NCI-H187 (cell line): ENCODE measurements at regions not wholly inside any gene's neighbourhood (a gene's known extent, or its start where the extent isn't known, plus 50 kb on each side); places are given as distances from the start of the nearest gene placed in this dataset.
"Not testable (repeated sequence)": the region's sequence is repeated elsewhere in the genome, so short reads cannot be mapped to it uniquely, and the experiment has no call there.

ENCODE experiments used
- DNase-seq, 2 experiments: peaks; one replicate each; lab custom pipeline; 2025; lab: John Stamatoyannopoulos, UW

- DNase-seq, result peak; percentile 32 to 65
Observed at GRCh38 chr4:128454281-128454871, 166.8 kb upstream of the PGRMC2 start.

DNA sequence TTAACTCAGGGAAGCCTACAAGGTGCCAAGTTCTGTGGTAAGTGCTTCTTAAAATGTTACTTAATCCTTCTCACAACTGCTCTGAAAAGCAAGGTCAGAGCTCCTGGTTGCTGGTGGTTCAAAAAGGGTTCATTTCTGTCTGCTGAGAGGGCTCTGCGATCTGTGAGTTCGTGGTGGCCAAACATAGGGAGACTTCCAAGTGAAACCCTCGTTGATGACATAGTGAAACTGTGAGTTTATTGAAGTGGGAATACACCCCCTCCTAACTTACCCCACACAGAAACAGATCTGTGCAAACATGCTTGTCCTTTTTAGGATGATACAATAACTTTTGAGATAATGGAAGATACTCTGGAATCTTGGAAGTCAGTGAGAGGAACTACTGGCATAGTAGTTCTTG, 164.8 kb upstream of the PGRMC2 start:
- no peak for DNase-seq

DNA sequence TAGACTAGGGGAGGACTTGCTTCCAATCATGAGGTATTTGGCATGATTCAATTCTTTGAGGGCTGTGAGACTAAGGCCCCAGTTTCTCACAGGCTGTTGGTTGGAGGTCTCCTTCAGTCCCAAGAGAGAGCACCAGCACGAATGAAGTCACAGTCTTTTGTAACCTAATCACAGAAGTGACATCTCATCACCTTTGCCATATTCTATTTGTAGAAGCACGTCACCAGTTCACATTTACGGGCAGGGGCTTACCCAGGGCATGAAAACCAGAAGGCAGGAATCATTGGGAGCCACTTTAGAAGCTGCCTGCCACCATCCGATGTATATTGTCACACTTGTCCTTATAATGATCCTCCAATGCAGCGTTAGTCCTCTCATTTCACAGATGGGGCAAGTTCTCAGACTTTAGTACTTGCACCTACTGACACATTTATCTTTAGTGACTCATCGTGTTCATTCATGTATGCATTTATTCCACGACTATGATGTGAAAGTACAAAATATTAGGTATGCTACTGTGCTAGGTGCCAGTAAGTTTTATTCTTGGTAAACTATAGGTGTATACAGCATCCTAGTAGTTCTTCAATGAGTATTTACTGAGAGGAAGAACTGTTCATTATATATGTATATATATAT, 163.8 kb upstream of the PGRMC2 start:
- no peak for DNase-seq

- no peak for DNase-seq
Observed at GRCh38 chr4:128450326-128451120, 162.9 kb upstream of the PGRMC2 start.

DNA sequence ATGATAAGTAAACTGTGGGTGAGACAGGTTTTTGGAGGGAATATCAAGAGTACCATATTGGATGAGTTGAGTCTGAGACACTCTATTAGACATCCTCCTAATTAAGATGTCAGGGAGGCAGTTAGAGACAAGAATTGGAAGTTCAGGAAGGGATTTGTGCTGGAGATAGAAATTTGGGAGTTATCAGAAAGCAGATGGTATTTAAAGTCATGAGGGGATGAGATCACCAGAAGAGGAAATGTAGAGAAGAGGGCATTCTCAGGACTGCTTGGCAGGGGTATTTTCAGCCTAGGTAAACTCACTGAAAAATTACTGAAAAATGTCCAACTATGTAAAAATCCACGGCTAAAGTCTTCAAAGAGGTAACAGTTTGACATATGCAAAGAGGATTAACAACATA, 161.6 kb upstream of the PGRMC2 start:
- DNase-seq, result no peak

DNA sequence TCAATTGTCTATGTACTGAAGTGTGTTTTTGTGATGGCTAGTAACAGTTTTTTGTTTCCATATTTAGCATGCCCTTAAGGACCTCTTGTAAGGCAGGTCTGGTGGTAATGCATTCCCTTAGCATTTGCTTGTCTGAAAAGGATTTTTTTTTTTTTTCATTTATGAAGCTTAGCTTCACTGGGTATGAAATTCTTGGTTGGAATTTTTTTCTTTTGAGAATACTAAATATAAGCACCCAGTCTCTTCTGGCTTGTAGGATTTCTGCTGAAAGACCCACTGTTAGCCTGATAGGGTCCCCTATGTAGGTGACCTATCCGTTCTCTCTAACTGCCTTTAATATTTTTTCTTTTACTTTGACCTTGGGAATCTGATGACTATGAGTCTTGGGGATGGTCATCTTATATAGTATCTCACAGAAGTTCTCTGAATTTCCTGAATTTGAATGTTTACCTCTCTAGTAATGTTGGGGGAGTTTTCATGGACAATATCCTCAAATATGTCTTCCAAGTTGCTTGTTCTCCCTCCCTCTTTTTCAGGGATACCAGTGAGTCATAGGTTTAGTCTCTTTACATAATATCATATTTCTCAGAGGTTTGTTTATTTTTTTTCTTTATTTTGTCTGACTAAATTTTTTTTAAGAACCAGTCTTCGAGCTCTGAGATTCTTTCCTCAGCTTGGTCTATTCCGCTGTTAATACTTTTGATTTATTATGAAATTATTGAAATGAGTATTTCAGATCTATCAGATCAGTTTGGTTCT, 157.1 kb upstream of the PGRMC2 start:
- DNase-seq, result no peak

DNA sequence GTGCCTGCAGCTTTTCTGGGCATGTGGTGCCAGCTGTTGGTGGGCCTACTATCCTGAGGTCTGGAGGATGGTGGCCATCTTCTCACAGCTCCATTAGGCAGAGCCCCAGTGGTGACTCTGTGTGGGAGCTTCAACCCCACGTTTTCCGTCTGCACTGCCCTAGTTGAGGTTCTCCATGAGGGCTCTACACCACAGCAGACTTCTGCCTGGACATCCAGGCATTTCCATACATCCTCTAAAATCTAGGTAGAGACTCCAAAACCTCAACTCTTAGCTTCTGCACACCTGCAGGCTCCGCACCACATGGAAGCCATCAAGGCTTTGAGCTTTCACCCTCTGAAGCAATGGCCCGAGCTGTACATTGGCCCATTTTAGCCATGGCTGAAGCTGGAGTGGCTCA, 153.3 kb upstream of the PGRMC2 start:
- no peak for DNase-seq

- DNase-seq, result not testable (repeated sequence)
Observed at GRCh38 chr4:128437023-128437422, 149.4 kb upstream of the PGRMC2 start.

- not testable (repeated sequence) for DNase-seq
Observed at GRCh38 chr4:128429023-128429613, 141.5 kb upstream of the PGRMC2 start.

- no peak for DNase-seq
Observed at GRCh38 chr4:128428397-128428796, 140.8 kb upstream of the PGRMC2 start.

DNA sequence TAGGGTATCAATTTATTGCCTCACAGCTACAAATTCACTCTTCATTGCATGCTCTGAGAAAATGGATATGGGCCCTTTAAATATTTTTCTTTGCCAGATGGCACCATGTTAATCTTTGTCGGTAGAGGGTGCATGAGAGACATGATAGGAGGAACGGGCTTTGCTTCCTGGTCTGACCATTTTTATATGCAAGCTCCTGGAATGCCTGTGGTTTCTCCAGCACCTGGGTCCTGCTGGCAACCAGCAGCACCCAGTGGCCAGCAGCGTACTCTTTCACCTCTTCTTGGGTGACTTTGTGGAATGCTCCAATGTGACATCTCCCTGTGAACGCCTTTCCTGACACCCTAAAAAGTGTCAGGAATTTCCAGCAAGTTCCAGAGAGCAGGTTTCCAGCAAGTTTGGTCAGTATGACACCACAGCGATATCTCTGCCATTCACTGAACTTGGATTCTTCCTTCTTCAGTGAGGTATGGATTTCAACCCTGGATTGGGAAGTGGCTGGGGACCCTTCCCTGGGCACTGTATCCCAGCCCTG, 140.3 kb upstream of the PGRMC2 start:
- no peak for DNase-seq

GRCh38 chr4:128424527-128425497, 137.2 kb upstream of the PGRMC2 start:
- DNase-seq, result no peak

DNA sequence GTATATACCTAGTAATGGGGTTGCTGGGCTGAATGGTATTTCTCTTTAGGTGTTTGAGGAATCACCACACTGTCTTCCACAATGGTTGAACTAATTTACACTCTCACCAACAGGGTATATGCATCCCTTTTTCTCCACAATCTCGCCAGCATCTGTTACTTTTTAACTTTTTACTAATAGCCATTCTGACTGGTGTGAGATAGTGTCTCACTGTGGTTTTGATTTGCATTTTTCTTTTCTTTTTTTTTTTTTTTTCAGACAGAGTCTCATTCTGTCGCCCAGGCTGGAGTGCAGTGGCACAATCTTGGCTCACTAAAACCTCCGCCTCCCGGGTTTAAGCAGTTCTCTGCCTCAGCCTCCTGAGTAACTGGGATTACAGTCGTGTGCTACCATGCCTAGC, 134.7 kb upstream of the PGRMC2 start:
- DNase-seq, result not testable (repeated sequence)

DNA sequence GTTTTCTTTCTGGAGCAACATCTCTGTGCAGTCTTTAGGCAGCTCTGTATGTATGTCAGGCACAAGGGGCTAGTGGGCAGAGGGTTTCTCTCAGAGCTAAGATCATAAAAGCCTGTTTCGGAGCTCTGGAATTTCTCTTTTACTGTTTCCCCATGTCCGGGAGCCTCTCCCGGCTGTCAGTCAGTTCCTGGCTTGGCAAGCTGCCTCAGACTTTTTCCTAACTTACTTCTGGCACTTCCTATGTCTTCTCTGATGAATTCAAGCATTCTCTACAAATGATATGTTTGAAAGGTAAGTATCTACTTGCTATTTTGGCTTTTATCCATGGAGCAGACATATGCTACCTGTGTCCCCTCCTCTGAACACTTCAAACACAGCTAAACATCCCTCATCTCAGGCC, 129.3 kb upstream of the PGRMC2 start:
- no peak for DNase-seq

DNA sequence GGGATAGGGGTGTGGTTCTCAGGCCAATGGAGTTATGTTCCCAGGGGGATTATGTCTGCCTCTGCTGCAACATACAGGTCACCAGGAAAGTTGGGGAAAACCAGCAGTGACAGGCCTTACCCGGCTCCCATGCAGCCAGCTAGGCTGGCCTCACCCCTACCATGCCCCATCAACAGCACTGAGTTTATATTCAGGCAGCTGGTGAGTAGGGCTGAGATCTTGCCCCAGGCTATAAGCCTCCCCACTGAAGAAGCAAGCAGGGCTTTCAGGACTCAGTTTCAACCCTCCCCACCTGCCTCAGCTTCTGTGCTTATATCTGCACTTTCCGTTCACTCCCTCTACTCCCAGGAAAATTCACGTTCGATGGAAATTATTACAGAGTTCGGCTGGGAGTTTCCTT, 122.4 kb upstream of the PGRMC2 start:
- no peak for DNase-seq

DNA sequence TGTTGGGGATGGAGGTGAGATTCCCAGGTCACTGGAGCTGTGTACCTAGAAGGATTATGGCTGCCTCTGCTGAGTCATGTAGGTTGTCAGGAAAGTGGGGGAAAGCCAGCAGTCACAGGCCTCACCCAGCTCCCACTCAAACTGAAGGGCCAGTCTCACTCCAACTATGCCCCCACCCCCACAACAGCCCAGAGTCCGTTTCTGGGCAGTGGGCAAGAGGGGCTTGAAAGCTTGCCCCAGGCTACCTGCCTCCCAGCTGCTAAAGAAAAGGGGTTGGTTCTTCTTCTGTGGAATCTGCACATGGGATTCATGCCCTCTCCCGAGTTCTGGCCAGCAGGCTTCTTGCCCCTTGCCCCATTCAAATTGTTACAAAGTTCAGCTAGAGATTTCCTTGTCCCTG, 116.0 kb upstream of the PGRMC2 start:
- no peak for DNase-seq

- no peak for DNase-seq
Observed at GRCh38 chr4:128394778-128395177, 107.2 kb upstream of the PGRMC2 start.

DNA sequence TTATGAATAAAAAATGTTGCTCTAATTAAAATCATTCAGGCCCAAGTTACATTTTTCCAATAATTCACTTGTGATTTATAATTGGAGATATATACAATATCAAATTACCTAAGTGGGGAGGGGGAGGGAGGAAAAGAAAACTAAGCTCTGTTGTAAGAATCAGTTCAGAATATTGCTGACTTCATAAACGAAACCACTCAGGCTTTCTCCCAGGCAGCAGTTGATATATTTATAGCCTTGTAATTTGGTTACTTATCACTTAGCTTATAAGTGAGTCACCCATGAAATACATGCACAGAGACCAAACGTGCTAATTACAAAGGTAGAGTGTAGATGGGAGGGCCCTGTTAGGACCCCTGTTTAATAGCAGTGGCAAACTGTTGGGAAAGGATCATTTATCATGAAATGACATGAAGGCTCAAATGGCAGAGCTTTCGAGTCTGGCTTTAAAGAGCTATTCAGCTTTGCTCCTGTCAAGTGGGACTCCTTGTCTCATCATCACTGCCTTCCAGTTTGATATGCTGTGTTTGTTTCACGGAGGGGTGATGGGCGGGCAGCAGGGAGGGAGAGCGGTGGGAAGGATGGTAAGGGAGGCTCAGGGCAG, 105.6 kb upstream of the PGRMC2 start:
- peak; percentile 21 to 30 for DNase-seq

GRCh38 chr4:128390475-128390996, 102.9 kb upstream of the PGRMC2 start:
- no peak for DNase-seq

GRCh38 chr4:128388796-128389195, 101.2 kb upstream of the PGRMC2 start:
- DNase-seq, result no peak
